ENCODE measurements at regions not wholly inside any gene's neighbourhood (a gene's known extent, or its start where the extent isn't known, plus 50 kb on each side); places are given as distances from the start of the nearest gene placed in this dataset.

DNA sequence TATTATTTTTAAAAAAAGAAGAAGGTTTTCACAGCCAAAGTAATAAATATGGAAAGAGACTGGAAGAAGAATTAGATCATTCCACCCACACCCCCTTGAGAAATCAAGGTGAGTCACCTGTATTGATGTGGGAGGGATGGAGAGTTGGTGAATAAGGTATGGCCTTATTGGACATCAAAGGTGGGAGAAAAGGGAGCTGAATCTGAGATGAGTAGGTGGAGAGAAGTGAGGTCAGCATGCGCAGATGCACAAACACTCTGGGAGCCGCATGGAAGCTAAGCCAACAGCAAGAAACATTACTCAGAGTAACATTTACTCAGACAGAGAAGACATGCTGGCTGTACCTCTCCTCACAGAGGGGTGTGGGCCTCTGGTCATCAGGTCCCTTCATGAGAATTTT lies 113.1 kb upstream of the FOXG1 start:
- intact Hi-C loops (cut with micrococcal nuclease) (no loop called here), dilution Hi-C loops (cut with HindIII; ENCODE audit: low sequenced_read_pairs, unreplicated experiment) (no loop called here), in situ Hi-C loops (cut with MboI; ENCODE audit: low sequenced_read_pairs) (no loop called here)
- Histone ChIP-seq H3K4me1 (ENCODE audit: control insufficient read depth, insufficient read depth, low read length) (no peaks in the 10 kb centered on the region), H2BK20ac (ENCODE audit: low read depth, low read length) (no peak overlapping the region), H3K36me3 (ENCODE audit: control insufficient read depth, insufficient read depth, low read length) (no peaks in the 10 kb centered on the region), H3K27ac (ENCODE audit: insufficient read depth, low read length) (no peak overlapping the region), H2AFZ (replicated peaks; ENCODE audit: low read length, poor library complexity) (no peak overlapping the region), H3K4me2 (ENCODE audit: low read depth, low read length) (no peak overlapping the region), H3K9me1 (ENCODE audit: insufficient read depth, low read length) (no peaks in the 10 kb centered on the region), H2BK15ac (ENCODE audit: low read depth, low read length) (no peak overlapping the region), H3K79me1 (ENCODE audit: low read depth in 1 of 2, low read length in 2 of 2) (no peaks in the 10 kb centered on the region), H3K27me3 (ENCODE audit: control insufficient read depth, insufficient read depth, low read length) (no peaks in the 10 kb centered on the region), H2BK120ac (ENCODE audit: low read depth, low read length) (no peak overlapping the region; the same call in 1 of the 2 replicates), H3K18ac (ENCODE audit: low read depth, low read length) (no peak overlapping the region; the same call in 1 of the 2 replicates), H4K5ac (ENCODE audit: low read depth, low read length) (no peak overlapping the region), H2AK9ac (replicated peaks; ENCODE audit: low read depth, low read length, poor library complexity) (no peak overlapping the region), H3K56ac (ENCODE audit: extremely low read depth, insufficient read depth, low read length) (no peak overlapping the region), H4K8ac (ENCODE audit: low read depth in 2 of 2, low read length in 2 of 2) (no peak overlapping the region), H3K4me3 (ENCODE audit: insufficient read depth, low read depth, low read length) (no peak overlapping the region), H3K23ac (ENCODE audit: low read depth, low read length) (no peak overlapping the region), H3K9me3 (ENCODE audit: control insufficient read depth, insufficient read depth, low read length) (no peaks in the 10 kb centered on the region), H3K14ac (replicated peaks; ENCODE audit: low read depth, low read length) (no peak overlapping the region), H3K9ac (ENCODE audit: low read depth, low read length) (no peak overlapping the region), H2AK5ac (ENCODE audit: low read depth, low read length) (no peak overlapping the region), H3K4ac (ENCODE audit: low read depth, low read length) (no peak overlapping the region), H4K20me1 (ENCODE audit: insufficient read depth, low read length) (no peaks in the 10 kb centered on the region), H2BK5ac (ENCODE audit: low read depth, low read length, poor library complexity, severe bottlenecking) (no peak overlapping the region), H4K91ac (ENCODE audit: insufficient read depth, low read depth, low read length) (no peak overlapping the region)
- BruUV-seq (replicated peaks): no TSS peak
- no peak for ATAC-seq (ENCODE audit: low read depth)
- 60% methylated on average over 1 of the region's 2 CpGs; no CpG with 5 or more reads in 1 of the 2 experiments for WGBS, 2 experiments (ENCODE audit: extremely low coverage in 2 of 2, insufficient read length in 1 of 2)
- no peak for TF ChIP-seq MAFK (IDR thresholded peaks at IDR 0.05; ENCODE audit: low read depth, low read length)
- TF ChIP-seq FOS (IDR thresholded peaks at IDR 0.05; ENCODE audit: low read depth, low read length): no peak
- TF ChIP-seq ELK1 (IDR thresholded peaks at IDR 0.05; ENCODE audit: borderline replicate concordance, low read depth, low read length): no peak
- no peak for TF ChIP-seq SMC3 (IDR thresholded peaks at IDR 0.05; ENCODE audit: low read depth, low read length)
- ChIA-PET POLR2A (ENCODE audit: unreplicated experiment) (no interaction called here), CTCF (no interaction called here)
- peak; percentile 9 for DNase-seq

All from IMR-90 (cell line).